Liver (tissue), 8 donors: ENCODE measurements at regions not wholly inside any gene's neighbourhood (a gene's known extent, or its start where the extent isn't known, plus 50 kb on each side); places are given as distances from the start of the nearest gene placed in this dataset.

Source experiments
- DNase-seq: peaks from one replicate; pipeline ENCODE4 v3.0.0-alpha.2; 2017; ENCODE audit warnings: low spot score
- H3K27ac ChIP-seq, 2 donors: one replicate each; pipeline ENCODE4 v1.7.0; 2013; ENCODE audit warnings: inconsistent platforms in 2 of 2, low read length in 2 of 2, control low read depth in 1 of 2, low read depth in 1 of 2, mild to moderate bottlenecking in 1 of 2
- H3K27me3 ChIP-seq, 4 donors: one replicate each; pipeline versions ENCODE4 v1.6.1 to v1.7.0; 2013; ENCODE audit warnings: low read length in 3 of 4, inconsistent platforms in 1 of 4, mild to moderate bottlenecking in 1 of 4, moderate library complexity in 1 of 4; ENCODE audit not compliant: control insufficient read depth in 4 of 4, insufficient read depth in 4 of 4
- H3K36me3 ChIP-seq, 4 donors: one replicate each; pipeline versions ENCODE4 v1.6.1 to v1.7.0; 2013; ENCODE audit warnings: low read length in 3 of 4, mild to moderate bottlenecking in 3 of 4, low read depth in 1 of 4, moderate library complexity in 1 of 4; ENCODE audit not compliant: control insufficient read depth in 4 of 4, insufficient read depth in 3 of 4
- H3K4me1 ChIP-seq, 4 donors: one replicate each; pipeline versions ENCODE4 v1.6.1 to v1.7.0; 2013; ENCODE audit warnings: low read length in 3 of 4, mild to moderate bottlenecking in 3 of 4, moderate library complexity in 1 of 4; ENCODE audit not compliant: control insufficient read depth in 4 of 4, insufficient read depth in 4 of 4
- H3K4me3 ChIP-seq, 3 donors: one replicate each; pipeline versions ENCODE4 v1.6.1 to v1.7.0; 2013; ENCODE audit warnings: low read length in 3 of 3, control low read depth in 1 of 3, low read depth in 1 of 3, mild to moderate bottlenecking in 1 of 3
- H3K9ac ChIP-seq, 2 donors: one replicate each; pipeline ENCODE4 v1.7.0; 2013; ENCODE audit warnings: low read length in 2 of 2, mild to moderate bottlenecking in 2 of 2, moderate library complexity in 2 of 2, control low read depth in 1 of 2, low read depth in 1 of 2
- H3K9me3 ChIP-seq, 4 donors: one replicate each; pipeline versions ENCODE4 v1.6.1 to v1.7.0; 2013; ENCODE audit warnings: low read length in 3 of 4; ENCODE audit not compliant: control insufficient read depth in 4 of 4
- ATF3 ChIP-seq: IDR thresholded peaks from 2 replicates; pipeline ENCODE4 v1.6.1; 2016; ENCODE audit warnings: antibody characterized with exemption
- CTCF ChIP-seq: fragments of 150-350 bp; IDR thresholded peaks from 2 replicates; pipeline ENCODE4 v1.5.1; 2017; ENCODE audit warnings: improper control_type of control experiment, low read depth, low read length; ENCODE audit not compliant: missing input control
- EGR1 ChIP-seq, 2 donors: IDR thresholded peaks; 2 replicates each; pipeline ENCODE4 v1.6.1; 2016 to 2018; ENCODE audit warnings: antibody characterized with exemption in 2 of 2, low read depth in 2 of 2
- FOXA1 ChIP-seq: IDR thresholded peaks from 2 replicates; pipeline ENCODE4 v1.6.1; 2016; ENCODE audit warnings: antibody characterized with exemption
- FOXA2 ChIP-seq: IDR thresholded peaks from 2 replicates; pipeline ENCODE4 v1.6.1; 2016; ENCODE audit warnings: antibody characterized with exemption
- GABPA ChIP-seq, 2 donors: IDR thresholded peaks in 1 of 2; conservative IDR thresholded peaks in 1 of 2; 2 replicates each; pipeline ENCODE4 v1.6.1; 2016; ENCODE audit warnings: antibody characterized with exemption in 2 of 2, mild to moderate bottlenecking in 1 of 2, moderate library complexity in 1 of 2
- HNF4A ChIP-seq, 2 donors: conservative IDR thresholded peaks; 2 replicates each; pipeline ENCODE4 v1.6.1; 2016; ENCODE audit warnings: antibody characterized with exemption in 2 of 2, mild to moderate bottlenecking in 2 of 2
- HNF4G ChIP-seq: IDR thresholded peaks from 2 replicates; pipeline ENCODE4 v1.6.1; 2016; ENCODE audit warnings: antibody characterized with exemption
- JUND ChIP-seq, 2 donors: IDR thresholded peaks; 2 replicates each; pipeline ENCODE4 v1.6.1; 2016; ENCODE audit warnings: antibody characterized with exemption in 2 of 2
- MAX ChIP-seq: IDR thresholded peaks from 2 replicates; pipeline ENCODE4 v1.6.1; 2016; ENCODE audit warnings: antibody characterized with exemption
- NR2F2 ChIP-seq: IDR thresholded peaks from 2 replicates; pipeline ENCODE4 v1.6.1; 2016; ENCODE audit warnings: antibody characterized with exemption
- RAD21 ChIP-seq, 2 donors: IDR thresholded peaks; 2 replicates each; pipeline ENCODE4 v1.6.1; 2016; ENCODE audit warnings: antibody characterized with exemption in 2 of 2, mild to moderate bottlenecking in 2 of 2
- REST ChIP-seq: IDR thresholded peaks from 2 replicates; pipeline ENCODE4 v1.6.1; 2016; ENCODE audit warnings: antibody characterized with exemption, mild to moderate bottlenecking
- RXRA ChIP-seq, 2 donors: IDR thresholded peaks; 2 replicates each; pipeline ENCODE4 v1.6.1; 2017 to 2018; ENCODE audit warnings: antibody characterized with exemption in 2 of 2, mild to moderate bottlenecking in 1 of 2
- SP1 ChIP-seq: IDR thresholded peaks from 2 replicates; pipeline ENCODE4 v1.6.1; 2018; ENCODE audit warnings: antibody characterized with exemption, mild to moderate bottlenecking
- TAF1 ChIP-seq: conservative IDR thresholded peaks from 2 replicates; pipeline ENCODE4 v1.6.1; 2016; ENCODE audit warnings: antibody characterized with exemption, mild to moderate bottlenecking
- YY1 ChIP-seq: IDR thresholded peaks from 2 replicates; pipeline ENCODE4 v1.6.1; 2016; ENCODE audit warnings: antibody characterized with exemption, mild to moderate bottlenecking
- ZBTB33 ChIP-seq: IDR thresholded peaks from 2 replicates; pipeline ENCODE4 v1.6.1; 2016; ENCODE audit warnings: antibody characterized with exemption
- WGBS: extraction: QIAGEN DNeasy Blood & Tissue Kit; methylation state at CpG from one replicate; pipeline ENCODE4 v1.1.7; 2013; 5-methylcytosine and 5-hydroxymethylcytosine counted together
- donor health status: healthy.
- donor health status: healthy.
- donor health status: healthy.
- donor health status: healthy.
- donor health status: healthy.

- no peak overlapping the region for H3K4me3 ChIP-seq
- H3K27me3 ChIP-seq = no peaks in the 10 kb centered on the region
- H3K4me1 ChIP-seq = no peaks in the 10 kb centered on the region
- 57% methylated on average over 2 of the region's 2 CpGs for WGBS
- H3K9me3 ChIP-seq = peaks cover 0 to 7% (median 0%) of the 10 kb centered on the region in 4 donors
- no peak for TF ChIP-seq HNF4G
- TF ChIP-seq REST = no peak
- no peak for TF ChIP-seq ATF3
- no peak for TF ChIP-seq HNF4A (conservative IDR thresholded peaks at IDR 0.05)
- no peaks in the 10 kb centered on the region for H3K36me3 ChIP-seq
- DNase-seq = no peak
- H3K27ac ChIP-seq = no peak overlapping the region
- H3K9ac ChIP-seq = no peak overlapping the region
Measured at GRCh38 chr5:144710637-144711036, 540.0 kb downstream of the KCTD16 start.

- no peaks in the 10 kb centered on the region for H3K4me1 ChIP-seq
- no peak overlapping the region for H3K4me3 ChIP-seq
- H3K9me3 ChIP-seq = peaks cover 0 to 4% (median 0%) of the 10 kb centered on the region in 4 donors
- no peaks in the 10 kb centered on the region for H3K27me3 ChIP-seq
- no peak overlapping the region for H3K9ac ChIP-seq
- H3K27ac ChIP-seq = no peak overlapping the region
- 32% methylated on average over 1 of the region's 1 CpG for whole genome bisulfite sequencing
- TF ChIP-seq RXRA (IDR thresholded peaks at IDR 0.05) (no peak), RAD21 (IDR thresholded peaks at IDR 0.05) (no peak), EGR1 (IDR thresholded peaks at IDR 0.05; ENCODE audit: low read depth in 2 of 2) (no peak), FOXA2 (no peak), TAF1 (no peak), GABPA (IDR thresholded peaks at IDR 0.05 in 1 of 2, conservative IDR thresholded peaks at IDR 0.05 in 1 of 2) (no peak), CTCF (no peak), YY1 (no peak), SP1 (no peak), NR2F2 (no peak), ATF3 (no peak), JUND (IDR thresholded peaks at IDR 0.05) (no peak), ZBTB33 (no peak), REST (no peak), FOXA1 (no peak), HNF4G (no peak), MAX (no peak), HNF4A (conservative IDR thresholded peaks at IDR 0.05) (no peak)
- H3K36me3 ChIP-seq = no peaks in the 10 kb centered on the region
- no peak for DNase-seq
Measured at GRCh38 chr5:144703776-144704175, 533.1 kb downstream of the KCTD16 start.
